Left cardiac atrium (tissue), 4 donors: ENCODE measurements at regions not wholly inside any gene's neighbourhood (a gene's known extent, or its start where the extent isn't known, plus 50 kb on each side); places are given as distances from the start of the nearest gene placed in this dataset.

ENCODE experiments used
- ATAC-seq, 2 donors: fragments of 200-7000 bp; cut with Tn5 transposase; one replicate each; pipeline ENCODE4 v1.9.1; 2020; ENCODE audit warnings: mild to moderate bottlenecking in 2 of 2, moderate library complexity in 2 of 2
- DNase-seq: peaks from one replicate; pipeline ENCODE4 v3.0.0-alpha.2; 2020
- intact Hi-C, 2 donors: fragments of 100-400 bp; cut with DNase I; formaldehyde crosslinking; loops; one replicate each; pipeline versions ENCODE4 v1.14.1 to v1.15.1; 2022 to 2023
- donor health status: DM: no; HTN: yes; CAD: no.
- donor health status: DM: no; HTN: yes; CAD: no; lungs with severe emphysema.
- donor health status: DM: yes; HTN: yes; CAD: no.
- donor health status: Dilated cardiomyopathy.

- DNase-seq (no peak), ATAC-seq (no peak)
- intact Hi-C loops, result no loop called here
Measured at GRCh38 chr9:108100571-108100970, 611.0 kb upstream of the KLF4 start.

- ATAC-seq (peak in 1 of 2 donors; percentile 15), DNase-seq (no peak)
- intact Hi-C loops, result no loop called here
Measured at GRCh38 chr9:108099854-108100253, 610.3 kb upstream of the KLF4 start.

DNA sequence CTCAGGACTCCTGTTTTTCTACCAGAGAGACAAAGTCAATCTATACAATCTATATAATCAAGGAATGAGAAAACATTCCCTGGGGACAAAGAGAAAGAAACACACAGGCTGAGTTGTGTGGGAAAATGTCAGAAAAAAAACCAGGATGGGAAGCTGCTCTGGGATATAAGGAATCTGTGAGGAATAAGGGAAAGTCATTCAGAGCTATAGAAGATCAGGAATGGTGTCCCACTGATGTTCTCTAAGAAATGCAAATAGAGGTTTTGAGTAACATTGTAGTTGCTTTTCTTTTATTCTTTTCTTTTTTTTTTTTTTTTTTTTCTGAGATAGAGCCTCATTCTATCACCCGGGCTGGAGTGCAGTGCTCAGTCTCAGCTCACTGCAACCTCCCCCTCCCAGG, 605.9 kb upstream of the KLF4 start:
- DNase-seq, result no peak
- no peak for ATAC-seq
- intact Hi-C loops, result no loop called here

DNA sequence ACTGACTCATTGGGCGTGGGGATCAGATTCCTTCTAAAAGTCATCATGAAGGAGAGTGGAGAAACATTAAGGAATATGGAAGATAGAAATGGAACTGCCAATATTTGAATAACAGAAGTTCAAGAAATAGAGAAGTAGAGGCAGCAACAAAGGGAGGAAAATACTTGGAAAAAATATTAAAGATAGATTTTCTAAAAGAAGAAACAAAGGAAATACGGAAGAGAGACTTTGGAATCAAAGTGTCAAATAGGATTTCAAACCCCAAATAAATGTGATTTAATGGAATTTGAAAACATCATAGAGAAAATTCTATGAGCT, 605.1 kb upstream of the KLF4 start:
- peak in 1 of 2 donors; percentile 57 for ATAC-seq
- intact Hi-C loops, result no loop called here
- DNase-seq, result no peak

GRCh38 chr9:108093773-108094675, 604.5 kb upstream of the KLF4 start:
- ATAC-seq (peak in 1 of 2 donors; percentile 70), DNase-seq (no peak)
- intact Hi-C loops, result no loop called here

- ATAC-seq, result no peak
Measured at GRCh38 chr9:108088916-108089315, 599.3 kb upstream of the KLF4 start.

DNA sequence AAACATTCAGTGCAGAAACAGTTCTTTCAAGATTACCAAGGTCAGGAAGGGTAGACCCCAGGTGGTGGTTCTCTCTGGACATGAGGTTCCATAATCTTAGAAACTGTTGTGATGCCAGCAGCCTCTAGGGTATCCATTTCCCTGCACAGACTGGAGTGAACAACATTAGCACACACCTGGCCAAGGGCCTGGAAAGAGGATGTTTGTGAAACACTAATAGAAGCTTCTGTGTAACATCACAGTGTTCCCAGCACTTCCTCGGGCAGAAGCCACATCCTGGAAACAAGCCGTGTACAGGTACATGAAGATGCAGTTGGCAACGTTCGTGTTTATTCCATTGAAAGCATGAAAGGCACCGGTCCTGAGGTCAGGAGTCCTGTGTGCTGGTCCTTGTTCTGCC, 598.2 kb upstream of the KLF4 start:
- no peak for ATAC-seq
- intact Hi-C loops, result no loop called here
- no peak for DNase-seq

More at GRCh38 chr9:108088916-108089315, 599.3 kb upstream of the KLF4 start:
- intact Hi-C loops, result no loop called here
- DNase-seq, result no peak

- ATAC-seq (no peak), DNase-seq (no peak)
- intact Hi-C loops, result no loop called here
Measured at GRCh38 chr9:108086624-108087023, 597.1 kb upstream of the KLF4 start.

DNA sequence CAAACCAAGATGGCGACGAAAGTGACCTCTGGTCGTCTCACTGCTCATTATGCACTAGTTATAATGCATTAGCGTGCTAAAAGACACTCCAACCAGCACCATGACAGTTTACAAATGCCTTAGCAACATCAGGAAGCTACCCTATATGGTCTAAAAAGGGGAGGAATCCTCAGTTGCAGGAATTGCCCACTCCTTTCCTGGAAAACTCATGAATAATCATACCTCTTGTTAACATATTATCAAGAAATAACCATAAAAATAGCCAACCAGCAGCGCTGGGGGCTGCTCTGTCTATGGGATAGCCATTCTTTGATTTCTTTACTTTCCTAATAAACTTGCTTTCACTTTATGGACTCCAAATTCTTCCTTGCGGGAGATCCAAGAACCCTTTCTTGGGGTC, 595.7 kb upstream of the KLF4 start:
- DNase-seq, result no peak
- intact Hi-C loops, result no loop called here
- no peak for ATAC-seq

DNA sequence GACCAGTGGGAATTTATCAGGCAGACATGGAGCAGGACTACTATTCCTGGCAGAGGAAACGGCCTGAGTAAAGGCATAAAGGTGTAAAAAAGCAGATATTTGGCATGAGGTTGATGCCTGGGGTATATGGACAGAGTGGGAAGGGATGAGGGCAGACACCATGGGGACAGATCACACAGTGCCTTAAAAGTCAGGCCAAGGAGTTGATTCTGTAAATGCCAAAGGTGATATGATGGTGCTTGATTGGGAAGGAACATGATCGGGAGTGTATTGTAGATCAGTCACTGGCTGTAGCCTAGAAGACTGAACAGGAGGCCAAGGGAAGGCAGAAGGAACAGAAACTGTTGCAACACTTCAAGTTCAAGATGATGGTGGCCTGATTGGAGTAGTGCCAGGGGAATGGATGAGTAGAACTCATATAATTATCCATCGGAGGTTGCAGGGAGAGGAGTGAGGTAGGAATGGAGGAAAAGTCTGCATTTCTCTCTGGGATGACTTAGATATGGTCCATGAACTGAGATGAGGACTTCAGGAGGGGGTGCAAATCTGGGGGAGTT, 594.3 kb upstream of the KLF4 start:
- ATAC-seq (no peak), DNase-seq (no peak)
- intact Hi-C loops, result no loop called here

GRCh38 chr9:108083160-108083750, 593.7 kb upstream of the KLF4 start:
- ATAC-seq (no peak), DNase-seq (no peak)
- intact Hi-C loops, result no loop called here

DNA sequence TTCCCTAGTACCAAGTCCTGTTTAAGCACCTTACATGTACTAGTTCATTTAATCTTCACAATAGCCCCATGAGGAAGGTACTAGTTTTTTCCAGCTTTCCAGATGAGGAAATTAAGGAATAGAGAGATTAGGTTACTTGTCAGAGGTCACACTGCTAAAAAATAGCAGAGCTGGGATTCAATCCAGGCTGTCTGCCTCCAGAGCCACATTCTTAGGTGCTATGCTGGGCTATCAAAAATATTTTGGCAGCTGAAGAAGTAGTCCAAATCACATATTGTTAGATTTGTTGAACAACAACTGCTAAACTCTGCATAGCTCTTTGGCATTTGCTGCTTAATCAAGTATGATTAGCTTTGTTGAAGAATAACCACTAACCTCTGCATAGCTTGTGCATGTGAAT, 591.5 kb upstream of the KLF4 start:
- intact Hi-C loops, result no loop called here
- ATAC-seq (no peak), DNase-seq (no peak)

DNA sequence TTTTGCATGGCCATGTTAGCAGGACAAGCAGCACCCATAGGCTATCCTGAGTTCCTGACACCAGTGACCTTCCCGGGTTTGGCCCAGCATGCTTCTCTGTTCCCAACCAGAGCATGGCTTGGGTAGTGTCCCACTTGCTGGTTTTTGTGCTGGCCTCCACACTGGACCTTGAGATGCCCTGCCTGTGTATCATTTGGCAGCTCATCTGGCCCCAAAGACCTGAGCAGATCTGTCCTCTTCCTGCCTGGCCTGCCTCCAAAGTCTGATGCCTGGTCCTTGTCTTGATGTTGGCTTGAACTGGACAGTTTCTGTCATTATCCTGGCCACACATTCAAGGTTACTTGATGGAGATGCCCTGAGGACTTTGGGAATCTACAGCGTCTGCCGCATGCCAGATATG, 590.7 kb upstream of the KLF4 start:
- no peak for ATAC-seq
- intact Hi-C loops, result no loop called here

DNA sequence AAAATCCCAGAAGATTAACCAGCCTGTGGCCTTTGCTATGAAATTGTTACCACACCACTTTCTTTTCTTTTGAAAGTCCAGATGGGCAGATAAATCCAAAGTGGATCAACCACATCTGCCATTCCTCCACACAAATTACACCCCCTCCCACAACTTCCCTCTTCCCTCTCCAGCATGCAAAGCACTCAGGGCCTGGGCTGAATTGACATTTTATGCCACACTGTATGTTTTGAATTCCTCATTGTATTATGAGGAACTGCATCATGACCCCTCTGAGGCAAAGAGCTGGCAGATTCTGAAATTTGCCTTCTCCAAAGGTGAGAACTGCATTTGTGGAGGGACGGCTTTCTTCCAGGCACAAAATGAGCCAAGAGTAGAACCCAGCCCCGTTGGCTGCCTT, 589.2 kb upstream of the KLF4 start:
- DNase-seq (no peak), ATAC-seq (peak in 1 of 2 donors; percentile 57)
- intact Hi-C loops, result no loop called here

More for the DNA sequence above, 590.7 kb upstream of the KLF4 start:
- DNase-seq, result no peak

DNA sequence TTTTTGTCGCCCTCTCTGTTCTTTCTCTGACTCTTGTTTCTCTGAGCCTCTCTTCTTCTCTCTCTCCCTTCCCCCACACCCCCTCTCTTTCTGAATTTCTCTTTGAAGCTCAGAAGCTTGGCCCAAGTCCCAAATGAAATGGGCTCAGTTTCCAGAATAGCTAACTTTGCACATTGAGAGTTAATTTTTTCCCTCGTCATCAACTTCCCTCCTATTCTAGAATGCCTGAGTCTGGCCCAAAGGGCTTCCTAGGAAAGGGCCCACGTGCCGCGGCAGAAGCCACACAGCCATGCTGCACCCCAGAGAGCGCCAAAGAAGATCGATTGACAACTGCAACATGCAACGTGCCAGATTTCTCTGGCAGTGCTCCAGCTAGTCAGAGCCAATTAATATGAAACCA, 588.8 kb upstream of the KLF4 start:
- intact Hi-C loops, result no loop called here
- DNase-seq (no peak), ATAC-seq (peak in 1 of 2 donors; percentile 42)

- intact Hi-C loops, result no loop called here
- DNase-seq (no peak), ATAC-seq (no peak)
Measured at GRCh38 chr9:108077556-108077955, 588.0 kb upstream of the KLF4 start.

GRCh38 chr9:108074900-108075299, 585.3 kb upstream of the KLF4 start:
- DNase-seq, result no peak
- ATAC-seq, result no peak
- intact Hi-C loops, result no loop called here

GRCh38 chr9:108073823-108074222, 584.3 kb upstream of the KLF4 start:
- DNase-seq, result no peak
- no peak for ATAC-seq
- intact Hi-C loops, result no loop called here

DNA sequence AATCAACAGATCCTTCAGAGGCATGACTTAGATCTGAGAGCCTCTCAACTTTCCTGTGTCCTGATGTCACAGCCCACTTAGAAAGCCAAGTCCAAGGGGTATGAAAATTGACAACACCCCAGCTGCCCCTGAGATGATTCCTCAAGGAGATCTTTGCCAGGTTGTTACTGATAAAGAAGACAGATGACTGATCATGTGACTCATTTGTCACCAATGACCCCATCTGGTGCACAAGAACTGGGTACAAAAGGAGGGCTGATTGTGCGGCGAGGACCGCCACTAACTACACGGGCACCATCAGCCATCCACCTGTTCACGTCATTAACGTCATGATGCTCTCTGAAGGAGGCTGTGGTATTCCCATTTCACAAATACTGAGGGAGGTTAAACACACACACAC, 583.2 kb upstream of the KLF4 start:
- ATAC-seq (no peak), DNase-seq (no peak)
- intact Hi-C loops, result no loop called here

GRCh38 chr9:108070861-108071260, 581.3 kb upstream of the KLF4 start:
- ATAC-seq, result no peak
- DNase-seq, result no peak
- intact Hi-C loops, result no loop called here

DNA sequence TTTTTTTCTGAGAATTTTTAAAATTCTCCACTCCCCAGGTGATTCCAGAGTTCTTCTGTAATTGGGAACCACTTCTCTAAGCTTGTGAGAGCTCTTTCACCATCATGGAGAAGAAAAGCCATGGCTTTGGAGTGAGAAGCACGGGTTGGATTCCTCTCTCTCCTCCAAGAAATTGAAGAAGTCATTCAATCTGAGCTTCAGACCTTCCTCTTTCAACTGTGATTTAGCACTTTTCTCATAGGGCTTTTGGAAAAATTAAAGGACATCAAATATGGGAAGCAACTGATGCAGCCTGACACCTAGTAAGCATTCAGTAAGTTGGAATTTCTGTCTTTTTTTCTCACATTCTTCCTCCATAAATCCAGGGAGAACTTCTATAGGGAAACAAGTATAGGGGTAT, 580.4 kb upstream of the KLF4 start:
- DNase-seq (no peak), ATAC-seq (no peak)
- intact Hi-C loops, result no loop called here
